ENCODE measurements at regions not wholly inside any gene's neighbourhood (a gene's known extent, or its start where the extent isn't known, plus 50 kb on each side); places are given as distances from the start of the nearest gene placed in this dataset.
"Not testable (repeated sequence)": the region's sequence is repeated elsewhere in the genome, so short reads cannot be mapped to it uniquely, and the experiment has no call there.

DNA sequence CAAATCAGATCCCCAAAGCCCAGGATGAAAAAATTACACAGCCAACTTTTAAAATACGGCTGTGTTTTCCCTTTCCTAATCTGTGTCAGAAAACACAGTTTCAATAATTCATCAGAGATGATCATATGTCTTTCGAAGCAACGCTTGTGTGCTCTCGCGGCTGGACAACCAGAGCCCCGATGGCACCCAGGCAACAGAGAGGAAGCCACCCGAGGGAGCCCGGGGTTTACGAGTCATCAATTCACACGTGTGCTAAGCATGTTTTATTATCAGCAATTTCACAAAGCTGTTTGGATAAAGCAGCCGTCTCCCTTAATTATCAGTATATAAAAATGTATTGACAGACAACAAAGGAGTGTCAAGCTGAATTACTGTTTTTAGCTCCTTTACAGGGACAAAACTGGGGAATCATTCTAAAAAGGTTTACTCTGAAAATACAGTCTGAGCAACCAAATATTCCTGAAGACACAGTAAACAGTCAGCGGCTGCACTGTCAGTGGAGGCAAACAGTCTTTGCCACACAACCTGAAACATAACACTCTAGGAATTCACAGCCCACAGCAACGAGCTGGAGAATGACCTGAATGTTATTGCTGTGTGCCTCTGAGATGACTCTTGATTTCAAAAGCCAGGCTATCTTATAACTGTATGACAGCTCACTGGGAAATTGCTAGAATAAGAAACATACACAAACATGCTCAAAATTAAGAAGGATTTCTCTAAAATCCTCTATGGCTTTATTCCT, 201.0 kb downstream of the SIPA1L2 start:
- H3K4me1 Mint-ChIP-seq (ENCODE audit: low read depth) = no peaks in the 10 kb centered on the region
- peaks cover 2% of the 10 kb centered on the region for H3K27me3 Mint-ChIP-seq (ENCODE audit: low read depth)
- no peak overlapping the region for H3K27ac Mint-ChIP-seq
- no peaks in the 10 kb centered on the region for H3K36me3 Mint-ChIP-seq (ENCODE audit: low read depth)
- no peak for DNase-seq
- no peaks in the 10 kb centered on the region for H3K9me3 Mint-ChIP-seq
- CTCF ChIA-PET = no interaction called here
- no peak overlapping the region for H3K4me3 Mint-ChIP-seq
- intact Hi-C loops (cut with micrococcal nuclease) = no loop called here

DNA sequence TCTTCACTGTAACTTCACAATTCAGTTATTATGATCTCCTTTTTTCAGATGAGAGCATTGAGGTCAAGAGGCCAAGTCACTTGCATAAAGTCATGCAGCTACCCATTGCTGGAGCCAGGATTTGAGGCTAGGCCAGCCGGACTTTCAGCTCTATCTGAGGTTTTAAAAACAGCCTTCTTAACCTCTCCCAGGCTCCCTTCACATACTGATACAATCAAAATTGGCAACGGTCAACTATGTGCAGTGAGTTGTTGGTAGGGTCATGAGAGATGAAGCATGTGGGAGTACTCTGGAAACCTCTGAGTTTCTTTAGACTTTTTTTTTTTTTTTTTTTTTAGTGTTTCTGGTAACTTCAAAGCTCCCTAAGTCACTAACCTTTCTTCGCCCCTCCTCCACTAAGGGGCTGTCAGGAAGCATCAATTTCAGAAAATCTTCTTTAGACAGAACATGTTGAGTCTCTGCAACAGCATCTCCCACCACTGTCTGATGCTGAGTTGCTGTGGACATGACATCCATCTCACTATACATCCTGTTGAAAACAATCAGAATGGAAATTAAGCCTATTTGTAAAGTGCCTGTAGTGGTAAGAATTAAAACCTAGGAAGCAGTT, 201.8 kb downstream of the SIPA1L2 start:
- no peaks in the 10 kb centered on the region for H3K4me1 Mint-ChIP-seq (ENCODE audit: low read depth)
- H3K27ac Mint-ChIP-seq = no peak overlapping the region
- no peak overlapping the region for H3K4me3 Mint-ChIP-seq
- H3K27me3 Mint-ChIP-seq (ENCODE audit: low read depth) = peaks cover 2% of the 10 kb centered on the region
- no peaks in the 10 kb centered on the region for H3K9me3 Mint-ChIP-seq
- DNase-seq = no peak
- H3K36me3 Mint-ChIP-seq (ENCODE audit: low read depth) = no peaks in the 10 kb centered on the region
- CTCF ChIA-PET = no interaction called here
- intact Hi-C loops (cut with micrococcal nuclease) = no loop called here

DNA sequence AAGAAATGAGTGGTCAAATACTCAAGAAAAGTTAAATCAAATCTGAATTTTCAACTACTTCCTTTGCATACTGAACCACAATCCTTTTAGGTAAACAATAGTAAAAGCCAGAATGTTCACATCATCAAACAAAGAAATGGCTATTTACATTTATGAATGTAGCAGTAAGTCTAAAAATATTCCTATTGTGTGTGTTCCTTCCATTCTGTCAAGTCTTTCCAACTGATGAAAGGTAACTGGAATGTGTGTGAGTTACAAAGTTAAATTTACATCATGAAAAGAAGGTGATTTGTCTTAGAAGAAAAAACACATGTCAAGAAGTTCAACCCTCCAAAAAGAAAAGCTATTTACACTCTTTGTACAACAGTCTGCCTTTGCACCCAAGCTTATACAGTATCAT, 203.1 kb downstream of the SIPA1L2 start:
- peaks cover 2% of the 10 kb centered on the region for H3K27me3 Mint-ChIP-seq (ENCODE audit: low read depth)
- no peak overlapping the region for H3K27ac Mint-ChIP-seq
- no peaks in the 10 kb centered on the region for H3K9me3 Mint-ChIP-seq
- CTCF ChIA-PET = interaction anchor here (0.8 kb wide), 1 partner anchor 238 kb away, joined by 3 read pairs; no protein-coding TSS in a partner anchor
- DNase-seq = no peak
- H3K4me1 Mint-ChIP-seq (ENCODE audit: low read depth) = no peaks in the 10 kb centered on the region
- no peak overlapping the region for H3K4me3 Mint-ChIP-seq
- intact Hi-C loops (cut with micrococcal nuclease) = no loop called here
- no peaks in the 10 kb centered on the region for H3K36me3 Mint-ChIP-seq (ENCODE audit: low read depth)

DNA sequence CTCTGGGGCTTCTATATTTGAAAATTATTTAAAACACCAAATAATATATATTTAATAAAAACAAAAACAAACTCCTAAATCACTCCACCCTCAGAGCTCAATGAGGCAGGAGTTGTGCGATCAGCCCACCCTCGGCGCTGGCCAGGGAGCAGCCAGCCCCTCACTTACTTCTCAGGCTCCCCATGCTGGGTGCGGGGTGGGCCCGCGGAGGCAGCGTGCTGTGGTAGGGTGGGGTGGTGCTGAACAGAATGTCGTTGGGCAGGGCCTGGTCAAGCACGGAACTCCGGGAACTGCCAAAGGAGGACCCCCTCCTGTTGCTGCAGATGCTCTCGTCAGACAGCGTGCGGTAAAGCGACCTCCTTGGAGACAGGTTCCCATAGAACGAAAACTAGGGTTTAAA, 204.5 kb downstream of the SIPA1L2 start:
- Mint-ChIP-seq H3K4me3 (no peak overlapping the region), H3K9me3 (no peaks in the 10 kb centered on the region), H3K4me1 (ENCODE audit: low read depth) (no peaks in the 10 kb centered on the region), H3K27ac (no peak overlapping the region), H3K36me3 (ENCODE audit: low read depth) (no peaks in the 10 kb centered on the region), H3K27me3 (ENCODE audit: low read depth) (no peaks in the 10 kb centered on the region)
- CTCF ChIA-PET = no interaction called here
- intact Hi-C loops (cut with micrococcal nuclease) = no loop called here
- DNase-seq = no peak

DNA sequence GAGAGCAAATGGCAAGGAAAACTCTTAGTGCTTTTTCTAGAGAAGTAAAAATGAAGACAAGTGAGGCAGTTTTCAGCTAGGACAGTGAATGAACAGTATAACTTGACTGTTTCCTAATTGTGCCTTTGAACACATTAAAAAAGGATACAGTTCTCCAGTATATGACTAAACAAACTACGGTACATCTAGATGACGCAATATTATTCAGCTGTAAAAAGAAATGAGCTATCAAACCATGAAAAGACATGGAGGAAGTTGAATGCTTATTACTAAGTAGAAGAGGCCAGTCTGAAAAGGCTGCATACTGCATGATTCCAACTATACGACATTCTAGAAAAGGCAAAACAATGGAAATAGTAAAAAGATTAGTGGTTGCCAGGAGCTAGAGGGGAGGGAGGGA, 206.3 kb downstream of the SIPA1L2 start:
- CTCF ChIA-PET = interaction anchor here (0.6 kb wide), 1 partner anchor 12 kb away, joined by 3 read pairs; no protein-coding TSS in a partner anchor
- Mint-ChIP-seq H3K36me3 (ENCODE audit: low read depth) (no peaks in the 10 kb centered on the region), H3K4me3 (no peak overlapping the region), H3K27me3 (ENCODE audit: low read depth) (no peaks in the 10 kb centered on the region), H3K27ac (no peak overlapping the region), H3K4me1 (ENCODE audit: low read depth) (no peaks in the 10 kb centered on the region), H3K9me3 (no peaks in the 10 kb centered on the region)
- intact Hi-C loops (cut with micrococcal nuclease) = no loop called here
- DNase-seq = no peak

DNA sequence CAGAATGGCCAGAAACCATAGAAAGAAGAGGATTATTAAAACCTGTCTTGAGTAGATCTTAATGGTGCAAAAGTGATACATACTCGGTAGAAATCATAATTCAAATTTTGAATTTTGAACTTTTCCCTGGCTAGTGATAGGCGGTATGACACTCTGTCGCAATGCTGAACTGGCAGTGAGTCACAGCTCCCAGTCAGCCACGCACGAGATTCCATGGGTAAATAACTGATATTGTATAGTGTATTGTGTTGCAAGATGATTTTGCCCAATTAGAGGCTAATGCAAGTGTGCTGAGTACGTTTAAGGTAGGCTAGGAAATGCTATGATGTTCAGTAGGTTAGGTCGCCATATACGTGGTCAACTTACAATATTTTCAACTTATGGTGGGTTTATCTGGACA, 207.0 kb downstream of the SIPA1L2 start:
- DNase-seq = no peak
- intact Hi-C loops (cut with micrococcal nuclease) = no loop called here

DNA sequence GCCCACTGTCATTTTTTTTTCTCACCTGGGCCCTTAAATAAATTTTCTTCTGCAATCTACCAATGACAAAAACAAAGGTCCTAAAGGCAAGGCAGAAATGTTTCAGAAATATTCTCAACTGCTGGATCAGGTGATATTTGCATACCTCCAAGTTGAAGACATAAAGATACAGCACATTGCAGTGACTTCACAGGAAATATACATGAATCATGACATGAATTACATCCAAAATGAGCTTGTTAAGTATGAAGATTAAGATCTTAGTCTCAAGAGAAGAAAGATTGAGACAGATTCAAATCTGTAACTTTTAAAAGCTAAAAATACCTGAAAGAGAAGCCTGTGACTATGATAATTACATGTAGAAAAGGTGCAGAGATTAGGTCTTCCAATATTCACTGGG, 207.8 kb downstream of the SIPA1L2 start:
- Mint-ChIP-seq H3K36me3 (ENCODE audit: low read depth) (no peaks in the 10 kb centered on the region), H3K27me3 (ENCODE audit: low read depth) (no peaks in the 10 kb centered on the region), H3K4me3 (no peak overlapping the region), H3K4me1 (ENCODE audit: low read depth) (no peaks in the 10 kb centered on the region), H3K27ac (no peak overlapping the region), H3K9me3 (no peaks in the 10 kb centered on the region)
- CTCF ChIA-PET = no interaction called here
- intact Hi-C loops (cut with micrococcal nuclease) = no loop called here
- no peak for DNase-seq

More for the DNA sequence above, 207.0 kb downstream of the SIPA1L2 start:
- Mint-ChIP-seq H3K27me3 (ENCODE audit: low read depth) (no peaks in the 10 kb centered on the region), H3K4me1 (ENCODE audit: low read depth) (no peaks in the 10 kb centered on the region), H3K4me3 (no peak overlapping the region), H3K27ac (no peak overlapping the region), H3K36me3 (ENCODE audit: low read depth) (no peaks in the 10 kb centered on the region), H3K9me3 (no peaks in the 10 kb centered on the region)
- CTCF ChIA-PET = interaction anchor here (0.6 kb wide), 1 partner anchor 13 kb away, joined by 3 read pairs; no protein-coding TSS in a partner anchor

DNA sequence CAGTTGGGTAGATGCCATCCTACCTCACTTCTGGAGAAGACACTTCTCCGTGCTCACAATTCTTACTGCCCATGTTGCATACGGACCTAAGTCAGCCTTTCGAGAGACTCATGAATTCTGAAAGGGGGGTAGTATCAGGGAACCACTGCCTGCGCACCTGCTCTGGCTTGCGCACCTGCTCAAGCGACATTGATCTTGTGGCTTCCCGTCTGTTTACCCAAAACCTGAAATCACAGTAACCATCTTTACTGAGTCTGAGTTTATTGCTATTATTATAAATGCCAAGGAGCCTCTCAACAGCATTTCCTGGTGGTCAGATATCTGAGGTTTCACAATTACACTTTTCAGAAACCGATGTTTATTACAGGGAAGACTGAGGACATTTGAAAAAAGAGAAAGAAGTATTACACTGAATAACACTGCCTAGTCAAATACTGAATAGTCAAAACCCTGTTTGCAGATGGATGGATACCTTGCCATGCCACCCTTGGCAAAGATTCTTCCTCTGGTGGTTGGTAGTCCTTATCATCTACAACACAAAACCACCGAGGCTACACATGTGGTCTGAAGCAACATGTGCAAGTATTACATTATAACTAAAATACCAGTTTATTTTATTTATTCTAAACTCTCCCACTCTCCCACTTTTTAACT, 208.7 kb downstream of the SIPA1L2 start:
- Mint-ChIP-seq H3K4me3 (no peak overlapping the region), H3K9me3 (no peaks in the 10 kb centered on the region), H3K4me1 (ENCODE audit: low read depth) (no peaks in the 10 kb centered on the region), H3K27ac (no peak overlapping the region), H3K27me3 (ENCODE audit: low read depth) (no peaks in the 10 kb centered on the region), H3K36me3 (ENCODE audit: low read depth) (no peaks in the 10 kb centered on the region)
- no peak for DNase-seq
- intact Hi-C loops (cut with micrococcal nuclease) = no loop called here
- CTCF ChIA-PET = no interaction called here

DNA sequence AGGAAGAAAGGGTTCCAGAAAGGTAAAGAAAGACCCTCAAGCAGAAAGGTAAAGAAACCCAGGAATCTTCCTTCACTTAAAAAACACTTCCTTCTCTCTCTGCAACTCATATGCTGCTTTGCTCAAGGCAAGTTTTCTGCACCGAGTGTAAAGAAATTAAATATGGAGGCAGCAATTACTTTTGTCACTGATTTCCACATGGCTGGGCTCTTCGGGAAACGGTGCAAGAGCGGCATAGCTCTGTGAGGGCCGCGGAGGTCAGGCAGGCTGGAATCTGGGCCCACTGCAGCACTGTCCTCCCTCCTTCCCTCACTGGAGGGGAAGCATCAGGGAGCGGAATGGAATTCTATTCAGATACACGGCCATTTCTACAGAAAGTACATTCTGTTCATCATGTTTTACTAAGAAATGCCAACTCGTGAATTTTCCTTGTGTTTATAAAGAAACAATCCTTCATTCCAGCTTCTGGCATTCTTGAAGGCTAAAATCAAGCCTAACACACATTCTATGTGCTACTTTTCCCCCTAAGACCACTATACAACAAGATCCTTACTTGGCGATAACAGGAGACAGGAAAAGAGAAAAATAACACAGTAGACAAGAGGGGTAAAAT, 212.2 kb downstream of the SIPA1L2 start:
- H3K36me3 Mint-ChIP-seq (ENCODE audit: low read depth) = no peaks in the 10 kb centered on the region
- H3K9me3 Mint-ChIP-seq = no peaks in the 10 kb centered on the region
- no peak overlapping the region for H3K4me3 Mint-ChIP-seq
- H3K27me3 Mint-ChIP-seq (ENCODE audit: low read depth) = no peaks in the 10 kb centered on the region
- DNase-seq = no peak
- intact Hi-C loops (cut with micrococcal nuclease) = no loop called here
- H3K27ac Mint-ChIP-seq = no peak overlapping the region
- CTCF ChIA-PET = no interaction called here
- no peaks in the 10 kb centered on the region for H3K4me1 Mint-ChIP-seq (ENCODE audit: low read depth)

DNA sequence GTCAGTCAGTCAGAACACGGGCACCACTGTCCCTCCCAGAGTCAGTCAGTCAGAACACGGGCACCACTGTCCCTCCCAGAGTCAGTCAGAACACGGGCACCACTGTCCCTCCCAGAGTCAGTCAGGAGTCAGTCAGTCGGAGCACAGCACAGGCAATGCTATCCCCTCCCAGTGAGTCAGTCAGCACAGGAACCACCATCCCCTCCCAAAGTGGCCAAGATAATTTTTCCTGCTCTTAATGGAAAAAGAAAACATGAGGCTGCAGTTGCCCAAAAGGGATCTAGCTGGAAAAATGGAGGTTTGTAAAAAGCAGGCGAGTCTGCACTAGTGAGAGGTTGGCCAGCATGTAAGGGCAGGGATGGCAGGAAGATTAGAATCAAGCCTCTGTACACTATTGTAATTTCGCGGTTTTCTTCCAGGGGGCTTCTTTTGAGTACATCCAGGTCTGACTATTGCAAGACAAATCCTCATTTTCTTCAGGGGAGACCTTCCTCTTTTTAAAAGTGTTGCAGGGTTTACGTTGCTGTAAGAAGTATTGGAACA, 213.8 kb downstream of the SIPA1L2 start:
- CTCF ChIA-PET = no interaction called here
- Mint-ChIP-seq H3K4me3 (no peak overlapping the region), H3K27me3 (ENCODE audit: low read depth) (no peaks in the 10 kb centered on the region), H3K27ac (no peak overlapping the region), H3K9me3 (no peaks in the 10 kb centered on the region), H3K4me1 (ENCODE audit: low read depth) (no peaks in the 10 kb centered on the region), H3K36me3 (ENCODE audit: low read depth) (no peaks in the 10 kb centered on the region)
- no peak for DNase-seq
- intact Hi-C loops (cut with micrococcal nuclease) = no loop called here

DNA sequence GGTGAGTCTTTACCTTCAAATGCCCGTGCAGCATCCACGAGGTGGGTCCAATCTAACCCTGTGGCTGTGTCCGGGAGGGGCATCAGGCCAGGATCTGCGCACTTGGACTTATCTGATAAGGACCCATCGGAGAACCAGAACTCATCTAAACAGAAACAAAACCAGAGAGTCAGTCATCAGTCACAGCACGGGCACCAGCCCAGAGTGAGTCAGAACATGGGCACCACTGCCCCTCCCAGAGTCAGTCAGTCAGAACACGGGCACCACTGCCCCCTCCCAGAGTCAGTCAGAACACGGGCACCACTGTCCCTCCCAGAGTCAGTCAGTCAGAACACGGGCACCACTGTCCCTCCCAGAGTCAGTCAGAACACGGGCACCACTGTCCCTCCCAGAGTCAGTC, 214.5 kb downstream of the SIPA1L2 start:
- DNase-seq; H3K4me1 Mint-ChIP-seq (ENCODE audit: low read depth); H3K4me3 Mint-ChIP-seq; intact Hi-C loops (cut with micrococcal nuclease); CTCF ChIA-PET; H3K36me3 Mint-ChIP-seq (ENCODE audit: low read depth); H3K27ac Mint-ChIP-seq; H3K9me3 Mint-ChIP-seq; H3K27me3 Mint-ChIP-seq (ENCODE audit: low read depth): not testable (repeated sequence)

DNA sequence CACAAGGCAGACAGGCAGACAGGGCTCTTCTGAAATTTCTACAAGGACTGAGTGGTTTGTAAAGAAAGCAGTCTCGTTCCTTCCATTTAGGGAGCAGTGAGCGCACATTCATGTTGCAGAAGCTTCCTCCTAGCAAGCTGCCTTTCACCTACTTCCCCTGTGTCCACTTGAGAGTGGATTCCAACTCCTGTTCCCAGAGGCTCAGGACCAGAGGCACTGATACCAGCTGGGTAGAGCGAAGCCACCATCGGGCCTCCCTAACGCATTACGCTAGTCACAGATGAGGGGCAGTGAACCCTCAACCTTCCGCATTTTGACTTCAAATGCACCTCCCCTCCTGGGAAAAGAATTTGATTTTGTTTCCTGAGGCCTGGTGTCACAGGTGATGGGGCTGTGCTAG, 215.8 kb downstream of the SIPA1L2 start:
- Mint-ChIP-seq H3K4me3 (no peak overlapping the region), H3K27me3 (ENCODE audit: low read depth) (no peaks in the 10 kb centered on the region)
- intact Hi-C loops (cut with micrococcal nuclease) = no loop called here

More for the DNA sequence above, 215.8 kb downstream of the SIPA1L2 start:
- no peak overlapping the region for H3K27ac Mint-ChIP-seq
- peaks cover 5% of the 10 kb centered on the region for H3K36me3 Mint-ChIP-seq (ENCODE audit: low read depth)
- no peaks in the 10 kb centered on the region for H3K4me1 Mint-ChIP-seq (ENCODE audit: low read depth)
- H3K9me3 Mint-ChIP-seq = peaks cover 5% of the 10 kb centered on the region
- CTCF ChIA-PET = no interaction called here
- DNase-seq = no peak

Data from activated naive CD4-positive, alpha-beta T cell treated with anti-CD3 and anti-CD28 coated beads for 36 hours (primary cell).